HG02885 (cell line): ENCODE measurements at regions not wholly inside any gene's neighbourhood (a gene's known extent, or its start where the extent isn't known, plus 50 kb on each side); places are given as distances from the start of the nearest gene placed in this dataset.
"Not testable (repeated sequence)": the region's sequence is repeated elsewhere in the genome, so short reads cannot be mapped to it uniquely, and the experiment has no call there.

Source experiments
- ATAC-seq: cut with Tn5 transposase; IDR thresholded peaks from one replicate; pipeline ENCODE4 v1.9.1; 2021; ENCODE audit warnings: mild to moderate bottlenecking; ENCODE audit not compliant: unreplicated experiment, poor library complexity

GRCh38 chr10:109809954-109810353, 113.4 kb downstream of the XPNPEP1 start:
- ATAC-seq: not testable (repeated sequence)

GRCh38 chr10:109801191-109801590, 122.1 kb downstream of the XPNPEP1 start:
- ATAC-seq: not testable (repeated sequence)

GRCh38 chr10:109790647-109791046, 132.7 kb downstream of the XPNPEP1 start:
- ATAC-seq: no peak

DNA sequence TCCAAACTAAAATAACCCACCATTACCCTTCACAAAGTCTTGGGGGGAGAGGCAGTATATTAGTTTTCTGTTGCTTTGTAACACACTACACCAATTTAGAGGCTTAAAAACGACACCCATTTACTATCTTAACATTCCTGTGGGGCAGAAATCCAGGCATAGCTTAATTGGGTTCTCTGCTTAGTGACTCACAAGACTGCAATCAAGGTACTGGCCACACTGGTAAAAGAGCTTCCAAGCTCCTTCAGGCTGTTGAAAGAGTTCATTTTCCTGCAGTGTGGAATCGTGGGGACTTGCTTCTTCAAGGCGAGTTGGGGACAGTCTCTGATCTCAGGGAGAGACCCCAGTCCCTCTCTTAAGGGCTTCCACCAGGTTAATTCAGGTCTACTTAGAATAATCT, 139.1 kb downstream of the XPNPEP1 start:
- ATAC-seq: no peak

DNA sequence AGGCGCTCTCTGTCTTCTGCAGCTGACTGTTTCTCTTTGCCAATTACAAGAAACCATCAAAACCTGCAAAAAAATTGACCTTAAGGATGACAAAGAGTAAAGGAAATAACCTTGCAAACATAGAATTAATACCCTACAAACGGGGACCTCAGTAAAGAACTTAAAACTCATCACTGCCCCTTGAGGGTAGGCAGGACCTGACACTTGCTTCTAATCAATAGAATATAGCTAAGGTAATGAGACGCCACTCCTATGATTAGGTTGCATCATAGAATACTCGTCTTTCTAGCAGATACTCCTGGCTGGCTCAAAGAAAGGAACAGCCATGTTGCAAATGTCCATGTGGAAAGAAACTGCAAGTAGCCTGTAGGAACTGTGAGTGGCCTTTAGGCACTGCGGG, 140.0 kb downstream of the XPNPEP1 start:
- no peak for ATAC-seq

- ATAC-seq: no peak
Observed at GRCh38 chr10:109780997-109781396, 142.3 kb downstream of the XPNPEP1 start.

GRCh38 chr10:109778993-109779392, 144.3 kb downstream of the XPNPEP1 start:
- no peak for ATAC-seq

DNA sequence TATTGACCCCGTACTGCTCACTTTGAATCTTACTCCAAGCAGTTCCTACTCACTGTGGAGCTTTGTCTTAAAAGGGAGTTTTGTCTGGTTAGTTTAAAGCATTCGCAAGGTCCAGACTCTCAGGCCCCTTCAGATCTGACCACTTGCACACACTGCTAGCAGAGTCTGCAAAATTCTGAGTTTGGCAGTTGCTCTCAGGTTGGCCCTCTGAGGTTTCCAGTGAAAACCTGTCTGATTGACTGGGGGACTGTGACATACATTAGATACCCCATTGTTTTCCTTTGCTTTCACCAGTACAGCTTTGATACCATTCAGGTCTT, 149.2 kb downstream of the XPNPEP1 start:
- ATAC-seq: no peak

DNA sequence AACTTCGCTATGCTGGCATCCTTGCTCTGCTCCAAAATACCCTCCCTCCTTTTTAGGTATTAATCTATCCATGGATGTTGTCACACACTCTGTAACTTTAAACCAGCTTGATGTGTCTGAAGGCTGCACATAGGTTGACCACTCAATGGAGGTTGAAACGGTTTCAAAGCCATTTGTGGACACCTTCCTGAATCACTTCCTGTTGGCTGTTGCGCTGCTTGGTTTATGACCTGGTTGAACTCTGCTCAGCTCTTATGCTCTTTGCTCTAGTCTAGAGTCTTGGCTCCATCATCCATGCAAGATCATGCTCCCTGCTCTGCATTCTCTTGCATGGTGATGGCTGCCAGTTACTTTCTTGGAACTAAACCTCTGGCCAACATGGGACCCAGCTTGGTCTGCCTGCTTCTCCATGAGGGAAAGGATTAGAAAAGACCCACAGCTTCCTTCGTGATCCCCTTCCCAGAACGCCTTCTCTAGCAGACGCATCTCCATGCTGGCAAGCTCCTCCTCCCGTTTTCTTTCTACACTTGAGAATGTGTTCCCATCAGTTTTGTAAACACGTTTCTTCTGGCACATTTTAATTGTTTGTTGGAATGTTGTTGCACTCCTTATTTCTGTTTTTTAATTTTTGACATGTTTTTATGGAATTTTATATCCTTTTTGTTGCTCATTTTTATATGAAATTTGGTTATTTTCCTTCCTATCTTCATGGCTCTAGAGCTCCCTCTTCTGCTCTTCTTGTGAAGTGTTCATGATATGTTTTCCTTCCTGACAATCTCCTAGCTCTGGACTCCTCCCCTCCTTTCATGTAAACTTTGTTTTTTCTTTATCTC, 149.8 kb downstream of the XPNPEP1 start:
- ATAC-seq: peak; percentile 66

DNA sequence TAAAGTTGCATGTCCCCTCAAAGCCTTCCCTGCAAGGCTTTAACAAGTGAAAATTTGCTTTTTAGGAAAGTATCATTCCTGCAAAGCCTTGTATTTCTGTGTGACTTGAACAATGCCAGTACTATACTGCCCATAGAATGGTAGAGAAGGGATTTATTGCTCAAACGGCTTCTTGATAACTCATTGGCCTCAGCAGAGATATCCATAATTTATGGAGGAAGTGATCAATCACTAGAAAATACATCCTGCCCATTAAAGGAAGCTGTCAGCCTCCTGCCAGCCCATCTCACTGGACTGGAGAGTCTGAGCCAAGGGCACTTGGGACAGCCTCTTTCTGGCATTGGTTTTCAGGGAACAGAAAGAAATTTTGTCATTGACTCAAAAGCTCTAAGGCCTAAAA, 152.6 kb downstream of the XPNPEP1 start:
- ATAC-seq: no peak

DNA sequence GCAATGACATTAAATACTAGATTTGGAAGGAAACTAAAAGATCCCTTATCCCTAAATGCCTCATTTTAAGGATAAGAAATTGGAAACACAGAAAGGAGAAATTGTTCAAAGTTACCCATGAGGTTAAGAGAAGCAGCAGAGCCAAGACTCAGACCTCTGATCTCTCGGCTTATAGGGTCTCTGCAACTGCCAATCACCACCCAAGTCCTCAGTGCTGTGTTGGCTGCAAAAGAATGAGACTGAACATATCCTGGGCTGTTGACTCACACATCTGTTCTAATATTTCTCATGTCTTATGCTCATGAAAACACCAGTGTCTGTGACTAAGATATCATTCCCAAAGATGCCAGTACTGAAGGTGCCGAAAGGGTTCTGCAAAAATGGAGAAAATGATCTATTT, 153.3 kb downstream of the XPNPEP1 start:
- ATAC-seq: no peak

DNA sequence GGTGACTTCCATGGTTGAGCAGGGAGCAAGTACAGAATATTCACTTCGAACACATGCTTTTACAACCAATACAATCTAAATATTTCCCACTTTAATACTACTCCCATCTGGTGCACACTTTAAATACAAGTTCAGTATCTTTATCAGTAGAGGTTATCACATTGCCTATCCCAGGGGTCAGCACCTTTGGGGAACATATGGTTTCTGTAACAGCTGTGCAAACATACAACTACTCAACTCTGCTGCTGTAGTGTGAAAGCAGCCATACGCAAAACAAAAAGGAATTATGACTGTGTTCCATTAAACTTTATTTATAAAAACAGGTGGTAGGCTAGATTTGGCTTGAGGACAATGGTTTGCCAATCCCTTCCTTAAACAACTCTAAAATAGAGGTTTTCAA, 157.5 kb downstream of the XPNPEP1 start:
- no peak for ATAC-seq

DNA sequence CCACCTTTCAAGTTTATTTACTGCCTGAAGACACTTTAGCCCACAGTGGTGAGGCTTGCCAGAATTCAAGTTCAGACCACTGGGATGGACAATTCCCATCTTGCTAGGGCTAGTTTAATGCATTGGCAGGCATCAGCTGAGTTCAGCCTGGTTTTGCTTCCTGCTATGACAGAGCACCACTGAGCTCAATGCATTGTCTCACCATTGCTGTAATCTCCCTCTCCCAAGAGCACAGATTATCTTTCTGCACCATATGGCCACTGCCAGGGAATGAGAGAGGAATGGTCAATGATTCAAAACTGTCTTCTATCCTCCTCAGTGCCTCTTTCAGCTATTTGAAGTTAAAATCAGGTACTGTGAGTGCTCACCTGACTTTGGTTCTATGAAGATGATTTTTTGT, 160.8 kb downstream of the XPNPEP1 start:
- ATAC-seq: no peak

GRCh38 chr10:109757670-109758069, 165.6 kb downstream of the XPNPEP1 start:
- ATAC-seq: not testable (repeated sequence)

DNA sequence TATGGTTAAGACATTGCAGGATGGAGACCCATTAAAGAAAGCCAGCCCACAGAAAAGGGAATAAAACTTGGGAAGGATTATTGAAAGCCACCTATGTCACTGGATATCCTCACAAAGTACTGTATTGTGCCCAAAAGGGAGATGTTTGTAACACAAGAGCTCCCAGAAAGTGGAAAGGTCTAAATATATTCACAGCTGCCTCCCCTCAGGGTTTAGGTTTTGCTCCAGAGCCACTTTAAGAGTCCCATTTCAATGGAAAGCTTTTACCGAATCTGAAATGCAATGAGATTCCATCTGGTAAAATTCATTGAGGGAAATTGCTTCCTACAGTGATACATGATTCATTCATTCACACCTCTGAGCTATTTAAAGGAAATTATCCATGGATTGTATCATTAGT, 176.4 kb downstream of the XPNPEP1 start:
- ATAC-seq: no peak

- no peak for ATAC-seq
Observed at GRCh38 chr10:109744020-109744419, 179.3 kb downstream of the XPNPEP1 start.

GRCh38 chr10:109743574-109743973, 179.7 kb downstream of the XPNPEP1 start:
- no peak for ATAC-seq

DNA sequence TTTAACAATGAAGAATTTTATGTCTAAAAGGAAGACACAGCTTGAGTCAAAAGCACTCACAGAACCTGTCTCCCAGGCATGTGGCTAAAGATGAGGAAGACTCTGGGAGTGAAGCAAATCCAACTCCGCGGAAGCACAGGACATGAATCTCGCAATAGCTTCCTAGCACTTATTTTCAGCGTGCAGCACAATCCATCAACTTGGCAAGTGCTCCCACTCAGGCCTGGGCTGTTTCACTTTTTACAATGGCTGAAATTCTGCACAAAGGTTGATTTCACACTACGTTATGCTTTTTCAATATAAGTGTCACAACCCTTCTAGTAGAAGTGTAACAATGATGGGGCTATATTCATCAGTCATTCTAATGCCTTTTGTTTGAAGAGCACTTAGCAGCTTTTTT, 180.2 kb downstream of the XPNPEP1 start:
- no peak for ATAC-seq

GRCh38 chr10:109741712-109742111, 181.6 kb downstream of the XPNPEP1 start:
- ATAC-seq: no peak

GRCh38 chr10:109740436-109740835, 182.9 kb downstream of the XPNPEP1 start:
- ATAC-seq: no peak

DNA sequence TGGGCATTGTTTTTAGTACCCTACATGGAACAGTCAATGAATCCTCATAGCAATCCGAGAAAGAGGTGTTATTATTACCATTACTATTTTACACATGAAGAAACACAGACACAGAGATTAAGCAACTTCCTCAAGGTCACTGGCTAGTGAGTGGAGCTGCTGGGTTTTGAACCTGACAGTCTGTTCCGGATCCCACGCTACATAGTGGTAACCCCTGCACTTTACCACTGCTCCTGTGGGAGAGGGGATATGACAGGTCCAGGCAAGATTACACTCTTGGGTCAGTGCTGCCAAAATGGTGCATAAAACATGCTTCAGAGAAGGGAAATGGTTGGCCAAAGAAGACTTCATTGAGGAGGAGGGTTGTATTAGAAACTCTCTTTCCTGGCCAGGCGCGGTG, 185.7 kb downstream of the XPNPEP1 start:
- no peak for ATAC-seq

- ATAC-seq: no peak
Observed at GRCh38 chr10:109737009-109737408, 186.3 kb downstream of the XPNPEP1 start.
